CD4-positive, alpha-beta T cell treated with Interleukin-4 for 1 hour (primary cell): ENCODE measurements at regions not wholly inside any gene's neighbourhood (a gene's known extent, or its start where the extent isn't known, plus 50 kb on each side); places are given as distances from the start of the nearest gene placed in this dataset.

Experiments used
- DNase-seq, 2 donors: peaks; one replicate each; pipeline ENCODE4 v3.0.0-alpha.2; 2020 to 2022

GRCh38 chr13:90397503-90397902, 950.0 kb upstream of the MIR17HG start:
- no peak for DNase-seq

- DNase-seq = no peak
Observed at GRCh38 chr13:90400372-90400771, 947.1 kb upstream of the MIR17HG start.

- DNase-seq = no peak
Observed at GRCh38 chr13:90401150-90401549, 946.3 kb upstream of the MIR17HG start.

- no peak for DNase-seq
Observed at GRCh38 chr13:90402102-90402501, 945.4 kb upstream of the MIR17HG start.

- DNase-seq = no peak
Observed at GRCh38 chr13:90402613-90403012, 944.9 kb upstream of the MIR17HG start.

GRCh38 chr13:90403330-90404082, 944.0 kb upstream of the MIR17HG start:
- DNase-seq = no peak

GRCh38 chr13:90405301-90405700, 942.2 kb upstream of the MIR17HG start:
- no peak for DNase-seq

GRCh38 chr13:90412980-90413379, 934.5 kb upstream of the MIR17HG start:
- no peak for DNase-seq

- no peak for DNase-seq
Observed at GRCh38 chr13:90413548-90413947, 933.9 kb upstream of the MIR17HG start.

- no peak for DNase-seq
Observed at GRCh38 chr13:90414691-90415596, 932.5 kb upstream of the MIR17HG start.

- DNase-seq = no peak
Observed at GRCh38 chr13:90415902-90416301, 931.6 kb upstream of the MIR17HG start.

- DNase-seq = no peak
Observed at GRCh38 chr13:90416519-90416918, 931.0 kb upstream of the MIR17HG start.

- DNase-seq = no peak
Observed at GRCh38 chr13:90416938-90417337, 930.5 kb upstream of the MIR17HG start.

GRCh38 chr13:90420683-90421082, 926.8 kb upstream of the MIR17HG start:
- DNase-seq = no peak

GRCh38 chr13:90427322-90428272, 919.9 kb upstream of the MIR17HG start:
- DNase-seq = no peak

- no peak for DNase-seq
Observed at GRCh38 chr13:90428522-90429210, 918.8 kb upstream of the MIR17HG start.

- no peak for DNase-seq
Observed at GRCh38 chr13:90430127-90430526, 917.4 kb upstream of the MIR17HG start.

GRCh38 chr13:90436697-90437096, 910.8 kb upstream of the MIR17HG start:
- no peak for DNase-seq

GRCh38 chr13:90438576-90438975, 908.9 kb upstream of the MIR17HG start:
- DNase-seq = no peak

- DNase-seq = no peak
Observed at GRCh38 chr13:90443268-90443667, 904.2 kb upstream of the MIR17HG start.

- DNase-seq = no peak
Observed at GRCh38 chr13:90444232-90444631, 903.3 kb upstream of the MIR17HG start.

GRCh38 chr13:90445179-90445578, 902.3 kb upstream of the MIR17HG start:
- no peak for DNase-seq
